SU-DHL-6 (cell line): ENCODE measurements at regions not wholly inside any gene's neighbourhood (a gene's known extent, or its start where the extent isn't known, plus 50 kb on each side); places are given as distances from the start of the nearest gene placed in this dataset.

ENCODE experiments used
- EZH2phosphoT487 ChIP-seq: fragments of 200-600 bp; sonication (generic), shearing (Covaris generic); conservative IDR thresholded peaks from 2 replicates; pipeline ENCODE4 v1.6.1; 2018; ENCODE audit warnings: mild to moderate bottlenecking, antibody characterized with exemption, low read length, moderate library complexity, mixed read lengths
- TF ChIP-seq, protein P1 (sequence below): fragments of 200-600 bp; sonication (generic); IDR thresholded peaks from one replicate; pipeline ENCODE4 v1.5.1; 2017; ENCODE audit warnings: antibody characterized with exemption, mild to moderate bottlenecking, low read length, moderate library complexity; ENCODE audit not compliant: insufficient read depth, poor library complexity, severe bottlenecking

DNA sequence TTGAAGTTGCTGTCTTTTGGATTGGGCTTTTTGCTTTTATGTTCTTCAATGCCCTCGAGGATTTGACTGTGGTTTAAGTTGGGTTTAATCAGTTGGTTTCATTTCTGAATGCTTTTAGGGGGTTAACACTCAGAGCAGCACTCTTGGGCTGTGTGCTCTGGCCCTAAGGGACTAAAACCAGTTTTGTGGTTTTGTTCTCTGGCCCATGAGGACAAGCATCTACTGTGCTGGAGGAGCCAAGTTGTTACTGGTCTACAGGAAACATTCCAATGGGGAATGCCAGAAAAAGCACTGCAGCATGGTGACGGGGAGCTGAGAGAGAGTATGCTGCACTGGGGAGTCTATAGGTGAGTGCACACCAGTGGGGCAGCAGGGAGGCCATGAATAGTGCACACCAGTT lies 596.9 kb downstream of the ZBBX start:
- TF ChIP-seq, protein P1, sequence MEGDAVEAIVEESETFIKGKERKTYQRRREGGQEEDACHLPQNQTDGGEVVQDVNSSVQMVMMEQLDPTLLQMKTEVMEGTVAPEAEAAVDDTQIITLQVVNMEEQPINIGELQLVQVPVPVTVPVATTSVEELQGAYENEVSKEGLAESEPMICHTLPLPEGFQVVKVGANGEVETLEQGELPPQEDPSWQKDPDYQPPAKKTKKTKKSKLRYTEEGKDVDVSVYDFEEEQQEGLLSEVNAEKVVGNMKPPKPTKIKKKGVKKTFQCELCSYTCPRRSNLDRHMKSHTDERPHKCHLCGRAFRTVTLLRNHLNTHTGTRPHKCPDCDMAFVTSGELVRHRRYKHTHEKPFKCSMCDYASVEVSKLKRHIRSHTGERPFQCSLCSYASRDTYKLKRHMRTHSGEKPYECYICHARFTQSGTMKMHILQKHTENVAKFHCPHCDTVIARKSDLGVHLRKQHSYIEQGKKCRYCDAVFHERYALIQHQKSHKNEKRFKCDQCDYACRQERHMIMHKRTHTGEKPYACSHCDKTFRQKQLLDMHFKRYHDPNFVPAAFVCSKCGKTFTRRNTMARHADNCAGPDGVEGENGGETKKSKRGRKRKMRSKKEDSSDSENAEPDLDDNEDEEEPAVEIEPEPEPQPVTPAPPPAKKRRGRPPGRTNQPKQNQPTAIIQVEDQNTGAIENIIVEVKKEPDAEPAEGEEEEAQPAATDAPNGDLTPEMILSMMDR: no peak
- no peak for TF ChIP-seq EZH2phosphoT487
